ENCODE measurements at regions not wholly inside any gene's neighbourhood (a gene's known extent, or its start where the extent isn't known, plus 50 kb on each side); places are given as distances from the start of the nearest gene placed in this dataset.

GRCh38 chr18:57915248-57915647 is 112.1 kb upstream of the ATP8B1 start:
- H3K27ac Mint-ChIP-seq: no peak overlapping the region
- H3K27me3 Mint-ChIP-seq: no peaks in the 10 kb centered on the region
- no peaks in the 10 kb centered on the region for H3K9me3 Mint-ChIP-seq
- no peak overlapping the region for H3K4me3 Mint-ChIP-seq
- H3K4me1 Mint-ChIP-seq: peaks cover 10% of the 10 kb centered on the region
- no peaks in the 10 kb centered on the region for H3K36me3 Mint-ChIP-seq
- no peak for DNase-seq

GRCh38 chr18:57913686-57914085 is 110.6 kb upstream of the ATP8B1 start:
- Mint-ChIP-seq H3K4me3 (no peak overlapping the region), H3K27me3 (no peaks in the 10 kb centered on the region), H3K4me1 (peaks cover 10% of the 10 kb centered on the region), H3K36me3 (no peaks in the 10 kb centered on the region), H3K9me3 (no peaks in the 10 kb centered on the region), H3K27ac (no peak overlapping the region)
- no peak for DNase-seq

DNA sequence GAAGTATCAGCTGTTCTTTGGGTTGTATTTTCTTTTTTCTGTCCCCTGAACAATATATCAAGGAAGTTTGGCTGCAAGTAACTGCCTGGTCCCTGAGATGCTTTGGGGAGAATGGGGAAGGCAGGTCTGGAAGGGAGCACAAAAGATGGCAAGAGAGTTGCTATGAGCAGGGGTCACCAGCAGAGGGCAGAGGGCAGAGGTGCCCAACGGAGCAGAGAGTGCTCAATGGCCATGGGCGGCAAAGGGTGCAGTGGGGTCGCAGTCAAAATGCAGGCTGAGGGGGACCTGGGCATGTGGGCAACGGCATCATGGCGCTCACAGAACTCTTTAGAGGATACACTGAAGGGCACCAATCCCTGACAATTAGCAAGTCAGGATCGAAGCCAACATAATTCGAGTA is 107.7 kb upstream of the ATP8B1 start:
- Mint-ChIP-seq H3K4me1 (peaks cover under 1% of the 10 kb centered on the region), H3K4me3 (no peak overlapping the region)
- peak; percentile 20 for DNase-seq

DNA sequence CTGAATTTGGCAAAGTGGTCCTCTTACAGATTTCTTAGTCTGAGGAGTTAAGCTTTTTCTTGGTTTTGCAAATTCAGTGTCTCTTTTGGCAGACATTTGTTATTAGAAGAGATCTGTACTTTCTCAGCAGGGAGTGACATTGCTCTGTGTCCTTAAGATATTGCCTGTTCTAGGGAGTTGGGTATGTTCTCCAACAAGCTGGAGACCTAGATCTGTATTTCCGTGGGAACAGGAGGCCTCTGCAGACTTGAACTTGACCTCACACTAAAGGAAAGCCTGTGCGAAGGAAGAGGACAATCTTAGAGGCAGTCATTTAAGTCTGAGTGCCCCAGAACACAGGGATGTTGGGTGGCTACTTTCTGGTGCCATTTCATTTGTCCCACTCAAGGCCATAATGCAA is 107.0 kb upstream of the ATP8B1 start:
- H3K4me3 Mint-ChIP-seq: no peak overlapping the region
- H3K36me3 Mint-ChIP-seq: no peaks in the 10 kb centered on the region

More for the DNA sequence above, 107.7 kb upstream of the ATP8B1 start:
- peaks cover 8% of the 10 kb centered on the region for H3K27me3 Mint-ChIP-seq
- no peak overlapping the region for H3K27ac Mint-ChIP-seq
- H3K36me3 Mint-ChIP-seq: no peaks in the 10 kb centered on the region
- H3K9me3 Mint-ChIP-seq: no peaks in the 10 kb centered on the region

GRCh38 chr18:57909620-57910019 is 106.5 kb upstream of the ATP8B1 start:
- Mint-ChIP-seq H3K4me1 (no peaks in the 10 kb centered on the region), H3K36me3 (no peaks in the 10 kb centered on the region), H3K27me3 (peaks cover 10% of the 10 kb centered on the region), H3K9me3 (no peaks in the 10 kb centered on the region), H3K27ac (no peak overlapping the region), H3K4me3 (no peak overlapping the region)
- DNase-seq: no peak

More for the DNA sequence above, 107.0 kb upstream of the ATP8B1 start:
- Mint-ChIP-seq H3K9me3 (no peaks in the 10 kb centered on the region), H3K27me3 (peaks cover 10% of the 10 kb centered on the region), H3K4me1 (no peaks in the 10 kb centered on the region), H3K27ac (no peak overlapping the region)
- no peak for DNase-seq

DNA sequence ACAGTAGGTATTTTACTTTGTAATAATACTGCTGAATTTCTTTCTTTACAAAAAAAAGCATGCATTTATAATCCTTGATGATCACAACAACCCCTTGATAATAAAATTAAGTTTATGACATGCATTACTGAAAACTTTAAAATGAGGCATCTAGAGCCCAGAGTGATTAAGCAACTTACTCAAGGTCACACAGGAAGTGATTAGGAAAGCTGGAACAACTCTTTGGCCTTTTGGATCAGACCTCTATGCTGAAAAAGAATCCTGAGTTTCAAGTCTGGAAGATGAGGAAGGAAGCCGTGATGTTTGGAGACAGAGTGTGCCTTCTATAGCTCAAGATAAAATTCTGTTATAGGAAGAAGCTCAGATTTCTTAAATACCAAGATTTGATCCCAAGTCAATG is 105.0 kb upstream of the ATP8B1 start:
- Mint-ChIP-seq H3K9me3 (no peaks in the 10 kb centered on the region), H3K36me3 (no peaks in the 10 kb centered on the region), H3K4me3 (no peak overlapping the region), H3K4me1 (no peaks in the 10 kb centered on the region), H3K27ac (no peak overlapping the region), H3K27me3 (peaks cover 10% of the 10 kb centered on the region)
- DNase-seq: no peak

DNA sequence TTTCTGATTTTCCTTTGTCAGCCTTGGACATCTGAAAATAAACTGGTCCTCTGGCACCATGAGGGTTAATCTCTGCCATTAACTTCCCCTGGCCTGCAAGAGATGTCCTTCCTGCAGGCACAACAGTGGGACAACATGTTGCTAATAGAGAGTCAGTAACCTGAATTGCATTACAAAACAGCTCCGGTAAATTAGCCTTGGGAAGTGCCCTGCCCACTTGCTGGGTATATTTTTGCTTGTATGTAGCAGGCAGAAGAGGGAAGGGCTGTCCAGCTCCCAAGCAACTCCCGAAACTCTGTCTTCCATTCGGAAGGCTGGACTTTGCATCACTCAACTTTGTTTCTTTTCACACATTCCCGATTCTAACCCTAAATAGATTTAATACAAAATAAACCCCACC is 104.4 kb upstream of the ATP8B1 start:
- no peaks in the 10 kb centered on the region for H3K9me3 Mint-ChIP-seq
- no peak overlapping the region for H3K4me3 Mint-ChIP-seq
- no peaks in the 10 kb centered on the region for H3K36me3 Mint-ChIP-seq
- no peak for DNase-seq
- no peaks in the 10 kb centered on the region for H3K4me1 Mint-ChIP-seq
- no peak overlapping the region for H3K27ac Mint-ChIP-seq
- H3K27me3 Mint-ChIP-seq: peaks cover 10% of the 10 kb centered on the region

DNA sequence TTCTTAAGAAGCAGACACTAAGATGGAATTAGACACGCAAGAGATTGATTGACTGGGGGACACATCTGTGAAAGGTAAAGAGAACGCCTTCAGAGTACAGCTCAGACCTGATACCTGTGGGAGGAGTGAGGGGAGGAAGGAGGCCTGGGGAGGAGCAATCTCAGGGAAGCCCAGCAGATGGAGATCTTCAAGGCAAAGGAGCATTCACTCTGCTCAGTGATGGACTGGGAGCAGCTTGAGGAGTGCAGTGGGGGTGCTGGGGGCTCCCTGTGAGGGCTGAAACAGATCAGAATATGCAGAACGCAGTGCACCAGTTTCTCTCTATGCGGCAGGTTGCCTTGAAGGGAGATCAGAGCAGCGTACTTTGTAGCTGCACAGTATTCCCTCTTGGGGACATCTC is 103.7 kb upstream of the ATP8B1 start:
- DNase-seq: no peak
- H3K4me1 Mint-ChIP-seq: no peaks in the 10 kb centered on the region
- peaks cover 10% of the 10 kb centered on the region for H3K27me3 Mint-ChIP-seq
- no peak overlapping the region for H3K27ac Mint-ChIP-seq
- H3K36me3 Mint-ChIP-seq: no peaks in the 10 kb centered on the region
- H3K9me3 Mint-ChIP-seq: no peaks in the 10 kb centered on the region
- no peak overlapping the region for H3K4me3 Mint-ChIP-seq

GRCh38 chr18:57904535-57904934 is 101.4 kb upstream of the ATP8B1 start:
- no peak overlapping the region for H3K4me3 Mint-ChIP-seq
- H3K9me3 Mint-ChIP-seq: no peaks in the 10 kb centered on the region
- H3K36me3 Mint-ChIP-seq: no peaks in the 10 kb centered on the region

DNA sequence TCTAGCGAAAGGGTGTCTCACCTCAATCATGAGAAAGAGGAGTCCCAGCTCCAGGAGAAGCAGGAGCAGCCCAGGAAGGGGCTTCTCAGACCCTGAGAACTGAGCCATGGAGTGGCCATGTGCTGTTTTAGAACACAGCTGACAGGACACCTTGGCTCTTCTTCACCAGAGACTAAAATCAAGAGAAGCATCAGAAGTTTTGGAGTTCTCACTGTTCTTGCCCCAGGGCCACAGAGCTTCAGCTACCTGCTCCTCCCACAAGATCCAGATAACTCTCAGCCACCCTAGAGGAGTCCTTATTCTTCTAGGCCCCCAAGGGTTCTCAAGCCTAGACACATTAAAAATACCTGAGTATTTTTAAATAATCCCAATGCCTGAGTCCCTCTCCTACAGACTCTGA is 99.6 kb upstream of the ATP8B1 start:
- Mint-ChIP-seq H3K9me3 (no peaks in the 10 kb centered on the region), H3K4me1 (no peaks in the 10 kb centered on the region), H3K36me3 (no peaks in the 10 kb centered on the region), H3K4me3 (no peak overlapping the region), H3K27ac (no peak overlapping the region), H3K27me3 (peaks cover 10% of the 10 kb centered on the region)
- no peak for DNase-seq

More at GRCh38 chr18:57904535-57904934, 101.4 kb upstream of the ATP8B1 start:
- no peak overlapping the region for H3K27ac Mint-ChIP-seq
- DNase-seq: no peak
- H3K4me1 Mint-ChIP-seq: no peaks in the 10 kb centered on the region
- peaks cover 10% of the 10 kb centered on the region for H3K27me3 Mint-ChIP-seq

- Mint-ChIP-seq H3K4me1 (no peaks in the 10 kb centered on the region), H3K36me3 (no peaks in the 10 kb centered on the region), H3K27ac (no peak overlapping the region), H3K9me3 (no peaks in the 10 kb centered on the region), H3K4me3 (no peak overlapping the region), H3K27me3 (peaks cover 5% of the 10 kb centered on the region)
- no peak for DNase-seq
Measured at GRCh38 chr18:57901825-57902589, 98.9 kb upstream of the ATP8B1 start.

- H3K36me3 Mint-ChIP-seq: no peaks in the 10 kb centered on the region
- H3K9me3 Mint-ChIP-seq: peaks cover 2% of the 10 kb centered on the region
- H3K4me1 Mint-ChIP-seq: no peaks in the 10 kb centered on the region
- H3K27me3 Mint-ChIP-seq: peaks cover 3% of the 10 kb centered on the region
- no peak overlapping the region for H3K27ac Mint-ChIP-seq
- no peak for DNase-seq
- no peak overlapping the region for H3K4me3 Mint-ChIP-seq
Measured at GRCh38 chr18:57900906-57901435, 97.9 kb upstream of the ATP8B1 start.

GRCh38 chr18:57898506-57899124 is 95.5 kb upstream of the ATP8B1 start:
- Mint-ChIP-seq H3K27ac (no peak overlapping the region), H3K27me3 (no peaks in the 10 kb centered on the region), H3K4me1 (no peaks in the 10 kb centered on the region), H3K4me3 (no peak overlapping the region), H3K36me3 (no peaks in the 10 kb centered on the region), H3K9me3 (peaks cover 2% of the 10 kb centered on the region)
- no peak for DNase-seq

DNA sequence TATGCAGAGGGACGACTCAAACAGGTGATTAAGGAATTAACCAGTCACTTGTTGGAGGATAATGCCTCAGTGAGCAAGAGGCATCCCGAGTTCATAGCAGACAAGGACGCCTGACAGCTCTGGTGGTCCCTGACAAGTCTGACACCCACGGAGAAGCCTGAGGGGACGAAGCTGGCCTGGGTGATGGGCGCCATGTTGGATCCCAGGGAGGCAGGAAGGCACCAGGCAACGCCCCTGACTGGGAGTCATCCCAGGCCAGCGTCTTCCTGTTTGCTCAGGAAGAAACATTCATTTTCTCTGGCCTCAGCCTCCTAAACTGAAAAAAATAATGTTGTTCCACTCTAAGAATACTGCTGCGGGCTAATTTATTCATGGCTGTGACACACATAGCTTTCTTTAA is 92.1 kb upstream of the ATP8B1 start:
- DNase-seq: no peak
- Mint-ChIP-seq H3K36me3 (peaks cover 4% of the 10 kb centered on the region), H3K4me3 (no peak overlapping the region), H3K27me3 (no peaks in the 10 kb centered on the region), H3K4me1 (peaks cover 3% of the 10 kb centered on the region), H3K9me3 (peaks cover 6% of the 10 kb centered on the region), H3K27ac (no peak overlapping the region)

DNA sequence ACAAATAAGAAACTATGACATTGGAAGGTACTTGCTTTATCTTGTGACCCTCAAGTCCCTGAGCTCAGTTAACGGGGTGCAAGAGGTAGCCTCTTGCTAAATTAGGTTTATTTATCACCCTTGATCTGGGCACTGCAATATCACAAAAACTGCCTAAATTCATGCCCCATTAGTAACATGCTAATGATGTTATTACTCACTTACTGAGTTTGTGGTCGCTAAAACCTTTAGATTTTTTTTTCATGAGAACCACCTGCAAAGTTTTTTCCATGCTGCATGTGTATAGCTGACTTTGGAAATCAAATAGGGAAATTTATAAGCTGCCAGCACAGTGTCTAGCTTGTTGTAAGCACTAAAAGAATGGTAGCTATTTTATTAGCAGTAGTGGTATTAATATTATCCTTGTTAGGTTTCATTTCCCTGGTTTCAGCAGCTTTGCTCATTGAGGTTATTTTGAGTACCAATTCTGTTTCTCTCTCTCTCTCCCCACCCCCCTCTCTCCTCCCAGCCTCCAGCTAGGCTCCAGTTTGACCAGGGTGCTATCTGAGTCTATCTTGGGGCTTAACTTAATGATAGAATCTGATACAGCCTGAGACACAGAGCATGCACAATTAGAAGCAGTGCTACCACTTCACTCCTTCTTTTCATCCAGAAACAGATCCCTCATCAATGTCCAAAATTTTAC is 88.7 kb upstream of the ATP8B1 start:
- peaks cover 3% of the 10 kb centered on the region for H3K4me1 Mint-ChIP-seq
- no peak for DNase-seq
- peaks cover 4% of the 10 kb centered on the region for H3K36me3 Mint-ChIP-seq
- peaks cover 10% of the 10 kb centered on the region for H3K9me3 Mint-ChIP-seq
- peaks cover 4% of the 10 kb centered on the region for H3K27me3 Mint-ChIP-seq
- no peak overlapping the region for H3K27ac Mint-ChIP-seq
- H3K4me3 Mint-ChIP-seq: no peak overlapping the region
